AG04449 (cell line): ENCODE measurements at regions not wholly inside any gene's neighbourhood (a gene's known extent, or its start where the extent isn't known, plus 50 kb on each side); places are given as distances from the start of the nearest gene placed in this dataset.

Experiments
- CTCF ChIA-PET: fragments of 350-600 bp; formaldehyde crosslinking; extraction: SDS; loops from one replicate; lab custom pipeline; 2021; ENCODE audit warnings: antibody characterized with exemption; lab: Yijun Ruan, JAX
- POLR2A ChIA-PET: fragments of 400-600, 350-600 bp; formaldehyde crosslinking; extraction: SDS; loops from one replicate; lab custom pipeline; 2020; ENCODE audit warnings: antibody characterized with exemption, inconsistent platforms; lab: Yijun Ruan, JAX
- DNase-seq: peaks from one replicate; pipeline ENCODE4 v3.0.0-alpha.2; 2010; ENCODE audit warnings: low read depth, low spot score
- H3K4me3 ChIP-seq: 2 replicates; pipeline ENCODE4 v1.5.1; 2011; ENCODE audit warnings: low read depth, mild to moderate bottlenecking, control low read depth, low read length
- CTCF ChIP-seq: IDR thresholded peaks from one replicate; pipeline ENCODE4 v1.5.1; 2011; ENCODE audit warnings: mild to moderate bottlenecking, moderate library complexity, low read length, control low read depth, inconsistent platforms; ENCODE audit not compliant: insufficient read depth; ENCODE audit errors: missing control alignments

- POLR2A ChIA-PET: no interaction called here
- CTCF ChIA-PET: interaction anchor here (0.8 to 3.3 kb wide), 3 partner anchors 15 to 77 kb away, joined by 3 to 23 read pairs (median 4); no protein-coding TSS in a partner anchor
- DNase-seq: no peak
- TF ChIP-seq CTCF: no peak
- no peak overlapping the region for H3K4me3 ChIP-seq
Observed at GRCh38 chr4:3365871-3366842, 73.3 kb downstream of the RGS12 start.

GRCh38 chr4:3366893-3367775 is 74.3 kb downstream of the RGS12 start:
- H3K4me3 ChIP-seq: no peak overlapping the region
- CTCF ChIA-PET: interaction anchor here (0.8 to 3.3 kb wide), 2 partner anchors 16 to 22 kb away, joined by 3 to 23 read pairs; no protein-coding TSS in a partner anchor
- no peak for DNase-seq
- POLR2A ChIA-PET: no interaction called here
- no peak for TF ChIP-seq CTCF

- no peak for DNase-seq
- ChIA-PET POLR2A (no interaction called here), CTCF (interaction anchor here (3.1 kb wide), 1 partner anchor 22 kb away, joined by 16 read pairs; no protein-coding TSS in a partner anchor)
- TF ChIP-seq CTCF: no peak
- H3K4me3 ChIP-seq: no peak overlapping the region
Observed at GRCh38 chr4:3367866-3368265, 73.9 kb upstream of the HGFAC start.

GRCh38 chr4:3368334-3368733 is 73.4 kb upstream of the HGFAC start:
- no peak overlapping the region for H3K4me3 ChIP-seq
- no peak for DNase-seq
- ChIA-PET CTCF (interaction anchor here (3.1 kb wide), 1 partner anchor 22 kb away, joined by 16 read pairs; no protein-coding TSS in a partner anchor), POLR2A (no interaction called here)
- TF ChIP-seq CTCF: no peak

GRCh38 chr4:3368841-3369760 is 72.7 kb upstream of the HGFAC start:
- ChIA-PET CTCF (interaction anchor here (0.6 to 3.1 kb wide), 7 partner anchors 8 to 111 kb away, joined by 3 to 16 read pairs (median 4); no protein-coding TSS in a partner anchor), POLR2A (interaction anchor here (1.2 to 1.9 kb wide), 2 partner anchors 19 to 34 kb away, joined by 5 to 8 read pairs; no protein-coding TSS in a partner anchor)
- H3K4me3 ChIP-seq: peak overlapping the region; percentile 49
- DNase-seq: no peak
- no peak for TF ChIP-seq CTCF
